ENCODE measurements at regions not wholly inside any gene's neighbourhood (a gene's known extent, or its start where the extent isn't known, plus 50 kb on each side); places are given as distances from the start of the nearest gene placed in this dataset.

GRCh38 chr14:31949709-31950108 lies 127.4 kb upstream of the ARHGAP5 start:
- no peak for DNase-seq
- intact Hi-C loops (cut with DNase I), result no loop called here
- H3K27me3 ChIP-seq, result no peaks in the 10 kb centered on the region
- H3K9me3 ChIP-seq, result no peaks in the 10 kb centered on the region
- peaks cover 0 to 20% (median 13%) of the 10 kb centered on the region in 4 donors for H3K4me1 ChIP-seq
- no peak overlapping the region for H3K4me3 ChIP-seq
- 59 to 78% methylated on average over 1 of the region's 1 CpG for WGBS, 2 donors
- TF ChIP-seq POLR2AphosphoS5 (IDR thresholded peaks at IDR 0.05), result no peak
- no peak for TF ChIP-seq EP300 (IDR thresholded peaks at IDR 0.05)
- no peak for TF ChIP-seq CTCF (IDR thresholded peaks at IDR 0.05)
- no peak for TF ChIP-seq POLR2A (IDR thresholded peaks at IDR 0.05)
- H3K27ac ChIP-seq, result no peak overlapping the region
- H3K36me3 ChIP-seq, result no peaks in the 10 kb centered on the region

- no peaks in the 10 kb centered on the region for H3K36me3 ChIP-seq
- intact Hi-C loops (cut with DNase I), result no loop called here
- no peaks in the 10 kb centered on the region for H3K27me3 ChIP-seq
- peak overlapping the region in 1 of 4 donors; percentile 16 for H3K27ac ChIP-seq
- no peaks in the 10 kb centered on the region for H3K9me3 ChIP-seq
- H3K4me1 ChIP-seq, result peaks cover 0 to 20% (median 13%) of the 10 kb centered on the region in 4 donors
- 72 to 76% methylated on average over 7 of the region's 7 CpGs for WGBS, 2 donors
- no peak for DNase-seq
- H3K4me3 ChIP-seq, result no peak overlapping the region
- TF ChIP-seq CTCF (IDR thresholded peaks at IDR 0.05) (no peak), POLR2A (IDR thresholded peaks at IDR 0.05) (no peak), POLR2AphosphoS5 (IDR thresholded peaks at IDR 0.05) (no peak), EP300 (IDR thresholded peaks at IDR 0.05) (no peak)
These were observed 126.8 kb upstream of the ARHGAP5 start for GRCh38 chr14:31950331-31950730.

GRCh38 chr14:31950764-31951637 lies 126.1 kb upstream of the ARHGAP5 start:
- TF ChIP-seq CTCF (IDR thresholded peaks at IDR 0.05) (no peak), POLR2A (IDR thresholded peaks at IDR 0.05) (no peak), POLR2AphosphoS5 (IDR thresholded peaks at IDR 0.05) (no peak)
- no peaks in the 10 kb centered on the region for H3K36me3 ChIP-seq
- H3K27ac ChIP-seq, result peak overlapping the region in 3 of 4 donors; percentile 8 to 16 (median 10)
- H3K27me3 ChIP-seq, result no peaks in the 10 kb centered on the region
- DNase-seq, result no peak
- peaks cover 0 to 20% (median 13%) of the 10 kb centered on the region in 4 donors for H3K4me1 ChIP-seq
- intact Hi-C loops (cut with DNase I), result no loop called here
- no peak overlapping the region for H3K4me3 ChIP-seq
- WGBS, 2 donors, result 43 to 45% methylated on average over 19 of the region's 19 CpGs
- no peaks in the 10 kb centered on the region for H3K9me3 ChIP-seq

- WGBS, 2 donors, result 82 to 90% methylated on average over 4 of the region's 4 CpGs
- TF ChIP-seq POLR2AphosphoS5 (IDR thresholded peaks at IDR 0.05) (no peak), CTCF (IDR thresholded peaks at IDR 0.05) (no peak)
- Histone ChIP-seq H3K27me3 (no peaks in the 10 kb centered on the region), H3K27ac (peak overlapping the region in 2 of 4 donors; percentile 8 to 16), H3K9me3 (no peaks in the 10 kb centered on the region), H3K4me1 (peaks cover 0 to 20% (median 13%) of the 10 kb centered on the region in 4 donors), H3K4me3 (no peak overlapping the region), H3K36me3 (no peaks in the 10 kb centered on the region)
- no peak for DNase-seq
- intact Hi-C loops (cut with DNase I), result no loop called here
These were observed 125.5 kb upstream of the ARHGAP5 start for GRCh38 chr14:31951638-31951964.

GRCh38 chr14:31952573-31952972 lies 124.5 kb upstream of the ARHGAP5 start:
- H3K9me3 ChIP-seq, result no peaks in the 10 kb centered on the region
- DNase-seq, result no peak
- WGBS, 2 donors, result 90% methylated on average over 1 of the region's 1 CpG
- no peaks in the 10 kb centered on the region for H3K36me3 ChIP-seq
- peaks cover 0 to 20% (median 13%) of the 10 kb centered on the region in 4 donors for H3K4me1 ChIP-seq
- no peak overlapping the region for H3K27ac ChIP-seq
- intact Hi-C loops (cut with DNase I), result no loop called here
- TF ChIP-seq EP300 (IDR thresholded peaks at IDR 0.05) (no peak), POLR2AphosphoS5 (IDR thresholded peaks at IDR 0.05) (no peak), CTCF (IDR thresholded peaks at IDR 0.05) (no peak), POLR2A (IDR thresholded peaks at IDR 0.05) (no peak)
- no peak overlapping the region for H3K4me3 ChIP-seq
- H3K27me3 ChIP-seq, result no peaks in the 10 kb centered on the region
